Cardiac muscle cell (in vitro differentiated cells and primary cell): ENCODE measurements at regions not wholly inside any gene's neighbourhood (a gene's known extent, or its start where the extent isn't known, plus 50 kb on each side); places are given as distances from the start of the nearest gene placed in this dataset.

Experiments
- DNase-seq, 2 donors: peaks; one replicate each; pipeline versions ENCODE4 v3.0.0 to v3.0.0-alpha.2; 2010 to 2017; ENCODE audit warnings: low read depth in 1 of 2, low spot score in 1 of 2
- H3K27ac ChIP-seq: fragments of 200-600 bp; sonication (generic); 2 replicates; pipeline ENCODE4 v1.5.1; 2016
- H3K27me3 ChIP-seq: fragments of 200-600 bp; sonication (generic); 2 replicates; pipeline ENCODE4 v1.6.0; 2016; ENCODE audit warnings: control low read depth
- H3K36me3 ChIP-seq: fragments of 200-600 bp; sonication (generic); 2 replicates; pipeline ENCODE4 v1.5.1; 2016; ENCODE audit warnings: control low read depth
- H3K4me1 ChIP-seq: fragments of 200-600 bp; sonication (generic); 2 replicates; pipeline ENCODE4 v1.8.1; 2017; ENCODE audit warnings: low read depth, mild to moderate bottlenecking, mixed run types
- H3K4me3 ChIP-seq: fragments of 200-600 bp; sonication (generic); 2 replicates; pipeline ENCODE4 v1.5.1; 2016; ENCODE audit warnings: mild to moderate bottlenecking
- H3K9me3 ChIP-seq: fragments of 200-600 bp; sonication (generic); 2 replicates; pipeline ENCODE4 v1.5.1; 2017; ENCODE audit warnings: low read depth, mild to moderate bottlenecking, control low read depth
- TF ChIP-seq, protein P1 (sequence below): IDR thresholded peaks from 2 replicates; pipeline ENCODE4 v1.5.1; 2012; ENCODE audit warnings: low read depth, mild to moderate bottlenecking, low read length

DNA sequence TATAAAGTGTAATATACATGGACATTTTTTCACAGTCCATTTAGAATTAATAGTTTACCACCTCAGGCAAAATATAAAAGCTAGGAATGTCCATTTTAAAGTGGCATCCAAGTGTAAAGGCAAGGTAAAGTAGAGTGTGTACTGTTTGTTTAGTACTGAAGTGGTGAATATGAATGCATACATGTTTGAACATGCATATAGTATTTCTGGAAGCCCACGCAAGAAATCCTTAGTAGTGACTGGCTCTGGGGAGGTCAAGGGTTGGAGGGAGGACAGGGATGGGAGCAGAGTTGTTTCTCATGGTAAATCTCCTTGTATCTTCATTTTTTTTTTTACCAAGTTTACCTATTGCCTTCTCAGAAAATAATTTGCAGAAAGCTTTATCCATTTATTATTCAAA lies 129.2 kb downstream of the UNC5CL start:
- H3K27ac ChIP-seq = no peak overlapping the region
- no peak overlapping the region for H3K4me3 ChIP-seq
- no peaks in the 10 kb centered on the region for H3K9me3 ChIP-seq
- TF ChIP-seq, protein P1, sequence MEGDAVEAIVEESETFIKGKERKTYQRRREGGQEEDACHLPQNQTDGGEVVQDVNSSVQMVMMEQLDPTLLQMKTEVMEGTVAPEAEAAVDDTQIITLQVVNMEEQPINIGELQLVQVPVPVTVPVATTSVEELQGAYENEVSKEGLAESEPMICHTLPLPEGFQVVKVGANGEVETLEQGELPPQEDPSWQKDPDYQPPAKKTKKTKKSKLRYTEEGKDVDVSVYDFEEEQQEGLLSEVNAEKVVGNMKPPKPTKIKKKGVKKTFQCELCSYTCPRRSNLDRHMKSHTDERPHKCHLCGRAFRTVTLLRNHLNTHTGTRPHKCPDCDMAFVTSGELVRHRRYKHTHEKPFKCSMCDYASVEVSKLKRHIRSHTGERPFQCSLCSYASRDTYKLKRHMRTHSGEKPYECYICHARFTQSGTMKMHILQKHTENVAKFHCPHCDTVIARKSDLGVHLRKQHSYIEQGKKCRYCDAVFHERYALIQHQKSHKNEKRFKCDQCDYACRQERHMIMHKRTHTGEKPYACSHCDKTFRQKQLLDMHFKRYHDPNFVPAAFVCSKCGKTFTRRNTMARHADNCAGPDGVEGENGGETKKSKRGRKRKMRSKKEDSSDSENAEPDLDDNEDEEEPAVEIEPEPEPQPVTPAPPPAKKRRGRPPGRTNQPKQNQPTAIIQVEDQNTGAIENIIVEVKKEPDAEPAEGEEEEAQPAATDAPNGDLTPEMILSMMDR = no peak
- no peak for DNase-seq
- no peaks in the 10 kb centered on the region for H3K4me1 ChIP-seq
- no peaks in the 10 kb centered on the region for H3K27me3 ChIP-seq
- H3K36me3 ChIP-seq = no peaks in the 10 kb centered on the region

DNA sequence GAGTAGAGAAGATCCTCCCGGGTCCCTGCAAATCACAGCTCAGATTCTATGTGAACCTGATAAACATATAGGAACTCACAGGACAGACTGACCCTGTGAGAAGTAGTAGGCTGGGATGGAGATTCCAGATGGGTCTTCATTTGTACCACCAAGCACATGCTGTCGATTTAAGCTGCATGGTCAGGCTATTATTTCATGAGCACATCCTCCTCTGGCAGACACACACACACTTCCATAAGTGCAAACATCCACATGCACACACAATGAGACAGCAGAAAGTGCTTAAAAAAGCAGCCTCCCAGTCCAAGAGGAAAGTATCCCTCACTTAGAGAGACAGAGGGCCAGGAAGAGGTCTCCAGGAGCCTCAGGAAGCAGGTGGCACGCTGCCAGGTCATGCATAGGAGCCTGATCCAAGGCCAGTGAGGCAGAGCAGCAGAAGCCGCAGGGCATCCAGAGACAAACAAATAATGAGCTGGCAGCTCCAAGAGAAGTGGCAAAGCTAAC lies 131.8 kb downstream of the UNC5CL start:
- no peaks in the 10 kb centered on the region for H3K9me3 ChIP-seq
- no peaks in the 10 kb centered on the region for H3K4me1 ChIP-seq
- H3K36me3 ChIP-seq = no peaks in the 10 kb centered on the region
- no peaks in the 10 kb centered on the region for H3K27me3 ChIP-seq
- TF ChIP-seq, protein P1 = no peak
- H3K27ac ChIP-seq = no peak overlapping the region
- peak; percentile 8 to 9 for DNase-seq
- no peak overlapping the region for H3K4me3 ChIP-seq

DNA sequence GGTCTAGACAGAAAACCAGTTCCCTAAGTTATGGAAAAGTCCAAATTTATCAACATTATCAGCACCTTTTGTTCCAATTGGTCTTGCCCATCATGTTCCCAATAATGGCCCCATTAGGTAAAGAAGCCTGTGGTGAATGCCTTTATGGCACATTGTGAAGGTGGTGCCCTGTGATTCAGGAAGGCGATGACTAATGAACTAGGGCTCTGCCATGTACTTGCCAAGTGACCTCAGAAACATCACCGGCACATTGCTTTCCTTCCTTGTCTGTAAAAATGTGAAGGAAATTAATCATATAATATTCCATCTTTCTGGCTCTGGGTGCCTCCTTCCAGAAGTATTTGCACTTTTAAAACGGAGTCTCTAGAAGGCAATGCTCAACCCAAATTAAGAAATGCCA lies 132.3 kb downstream of the UNC5CL start:
- H3K27me3 ChIP-seq = no peaks in the 10 kb centered on the region
- H3K36me3 ChIP-seq = no peaks in the 10 kb centered on the region
- H3K9me3 ChIP-seq = no peaks in the 10 kb centered on the region
- no peaks in the 10 kb centered on the region for H3K4me1 ChIP-seq
- TF ChIP-seq, protein P1 = no peak
- H3K4me3 ChIP-seq = no peak overlapping the region
- H3K27ac ChIP-seq = no peak overlapping the region
- DNase-seq = no peak

DNA sequence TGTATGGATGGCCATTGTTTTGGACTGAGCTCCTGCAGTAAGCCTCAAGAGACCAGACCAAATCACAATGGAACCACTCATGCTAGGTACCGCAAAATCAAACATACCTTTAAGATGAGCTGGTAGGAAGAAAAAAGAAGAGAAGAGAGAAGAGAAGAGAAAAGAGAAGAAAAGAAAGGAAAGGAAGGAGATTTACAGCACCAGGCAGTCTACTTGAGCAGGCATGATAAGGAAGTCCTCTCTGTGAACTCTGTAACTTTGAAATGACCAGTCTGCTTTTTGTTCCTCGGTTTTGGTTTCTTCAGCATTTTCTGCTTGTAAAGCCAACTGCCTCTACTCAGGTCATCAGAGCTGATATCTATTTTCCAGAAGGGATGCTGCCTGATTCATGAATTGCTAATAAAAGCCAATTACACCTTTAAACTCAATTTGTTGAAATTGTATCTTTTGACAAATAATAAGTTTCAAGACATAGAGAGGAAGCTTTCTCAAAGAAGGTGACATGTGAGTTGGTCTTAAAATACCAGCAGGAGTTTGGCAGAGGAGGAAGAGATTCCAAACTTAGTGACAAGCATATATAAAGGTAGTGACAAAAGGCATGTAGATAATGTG lies 134.3 kb downstream of the UNC5CL start:
- H3K36me3 ChIP-seq = no peaks in the 10 kb centered on the region
- H3K4me3 ChIP-seq = no peak overlapping the region
- no peak for DNase-seq
- H3K9me3 ChIP-seq = no peaks in the 10 kb centered on the region
- peaks cover 11% of the 10 kb centered on the region for H3K4me1 ChIP-seq
- no peak overlapping the region for H3K27ac ChIP-seq
- no peaks in the 10 kb centered on the region for H3K27me3 ChIP-seq
- TF ChIP-seq, protein P1 = no peak

DNA sequence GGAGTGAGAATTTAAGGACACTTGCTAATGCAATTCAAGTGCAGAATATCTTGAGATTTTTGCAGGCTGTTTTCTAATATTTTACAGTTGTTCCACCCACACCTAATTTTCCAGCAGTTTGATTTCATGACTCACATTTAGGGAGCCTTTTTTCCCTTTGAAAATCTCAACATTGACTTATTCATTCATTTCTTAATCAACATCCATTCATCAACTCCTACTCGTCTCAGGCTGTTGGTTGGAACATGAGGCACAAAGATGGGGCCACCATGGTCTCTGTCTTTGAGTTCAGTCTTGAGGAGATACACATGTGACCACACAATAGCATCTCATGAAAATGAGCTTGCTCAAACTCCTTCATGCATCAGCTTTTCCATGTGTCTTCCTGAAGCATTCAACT lies 135.6 kb downstream of the UNC5CL start:
- Histone ChIP-seq H3K36me3 (no peaks in the 10 kb centered on the region), H3K4me1 (peaks cover 11% of the 10 kb centered on the region), H3K9me3 (no peaks in the 10 kb centered on the region), H3K27me3 (no peaks in the 10 kb centered on the region), H3K4me3 (no peak overlapping the region), H3K27ac (no peak overlapping the region)
- TF ChIP-seq, protein P1 = no peak
- no peak for DNase-seq
